SJSA1 (cell line): ENCODE measurements at regions not wholly inside any gene's neighbourhood (a gene's known extent, or its start where the extent isn't known, plus 50 kb on each side); places are given as distances from the start of the nearest gene placed in this dataset.

Experiments used
- DNase-seq, 2 experiments: peaks; one replicate each; pipeline ENCODE4 v3.0.0-alpha.2; 2015 to 2020; ENCODE audit warnings: low spot score in 2 of 2, low read depth in 1 of 2
- H3K27ac ChIP-seq: fragments of 250-450 bp; sonication (Bioruptor Pico); 2 replicates; pipeline ENCODE4 v1.5.1; 2020; ENCODE audit warnings: mild to moderate bottlenecking, moderate library complexity
- H3K27me3 ChIP-seq: fragments of 250-450 bp; sonication (Bioruptor Pico); replicated peaks from 2 replicates; pipeline ENCODE4 v1.5.1; 2020; ENCODE audit warnings: mild to moderate bottlenecking, moderate library complexity
- H3K36me3 ChIP-seq: fragments of 250-450 bp; sonication (Bioruptor Pico); 2 replicates; pipeline ENCODE4 v1.5.1; 2020; ENCODE audit warnings: mild to moderate bottlenecking
- H3K4me1 ChIP-seq: fragments of 250-450 bp; sonication (Bioruptor Pico); replicated peaks from 2 replicates; pipeline ENCODE4 v1.6.1; 2021; ENCODE audit warnings: mild to moderate bottlenecking
- H3K4me3 ChIP-seq: fragments of 250-450 bp; sonication (Bioruptor Pico); 2 replicates; pipeline ENCODE4 v1.5.1; 2020; ENCODE audit warnings: mild to moderate bottlenecking
- H3K9me3 ChIP-seq: fragments of 250-450 bp; sonication (Bioruptor Pico); replicated peaks from 2 replicates; pipeline ENCODE4 v1.5.1; 2020; ENCODE audit warnings: mild to moderate bottlenecking

DNA sequence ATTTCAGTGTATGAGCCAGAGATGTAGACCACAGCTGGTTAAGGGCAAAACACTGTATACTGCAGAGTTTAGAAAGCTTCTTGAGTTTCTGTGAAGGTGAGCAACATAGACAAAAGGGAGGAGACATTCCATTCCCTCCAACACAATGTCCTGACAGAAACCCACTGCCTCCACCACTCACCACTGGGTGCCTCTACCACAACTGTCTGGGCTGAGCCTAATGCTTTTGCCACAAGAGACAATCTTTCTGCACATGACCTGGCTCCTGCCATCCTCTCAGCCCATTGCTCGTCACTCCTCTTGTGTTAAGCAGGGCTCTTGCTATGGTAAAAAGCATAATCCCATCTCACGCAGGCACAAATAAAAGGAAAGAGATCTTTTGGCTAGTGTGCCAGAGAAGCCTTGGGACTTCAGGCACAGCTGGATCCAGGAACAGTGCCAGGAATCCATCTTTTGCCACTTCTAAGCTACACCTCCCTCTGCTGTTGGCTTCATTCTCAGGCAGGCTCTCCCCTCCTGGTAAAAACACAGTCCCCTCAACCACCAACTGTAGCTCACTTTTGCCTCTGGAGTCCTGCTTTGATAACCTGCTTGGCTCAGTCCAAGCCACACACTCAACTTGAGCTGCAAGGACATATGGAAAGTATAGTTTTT is 140.6 kb upstream of the PRR20G start:
- peaks cover 26% of the 10 kb centered on the region; the same call in 1 of the 2 replicates for H3K27me3 ChIP-seq
- H3K4me1 ChIP-seq = no peaks in the 10 kb centered on the region
- H3K36me3 ChIP-seq = no peaks in the 10 kb centered on the region
- H3K4me3 ChIP-seq = no peak overlapping the region
- DNase-seq = no peak
- no peak overlapping the region for H3K27ac ChIP-seq
- no peaks in the 10 kb centered on the region for H3K9me3 ChIP-seq

DNA sequence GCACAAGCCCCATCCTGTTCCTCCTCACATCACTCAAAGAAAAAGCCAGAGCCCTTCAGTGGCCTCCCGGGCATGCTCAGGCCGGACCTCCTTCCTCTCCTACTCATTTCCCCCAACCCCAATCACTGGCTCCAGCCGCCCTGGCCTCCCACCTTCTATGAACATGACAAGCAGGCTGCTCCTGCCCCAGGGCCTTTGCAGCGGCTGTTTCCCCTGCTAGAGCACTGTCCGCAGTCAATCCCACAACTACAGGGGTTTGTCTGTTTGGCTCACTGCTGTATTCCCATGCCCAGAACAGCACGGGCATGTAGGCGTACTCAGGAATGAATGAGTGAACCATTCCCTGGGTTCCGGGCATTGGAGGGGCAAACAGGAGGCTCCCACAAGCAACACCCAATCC is 139.8 kb upstream of the PRR20G start:
- H3K27ac ChIP-seq = no peak overlapping the region
- no peak overlapping the region for H3K4me3 ChIP-seq
- no peaks in the 10 kb centered on the region for H3K4me1 ChIP-seq
- peaks cover 26% of the 10 kb centered on the region; the same call in 1 of the 2 replicates for H3K27me3 ChIP-seq
- DNase-seq = peak in 1 of 2 experiments; percentile 33
- H3K9me3 ChIP-seq = no peaks in the 10 kb centered on the region
- no peaks in the 10 kb centered on the region for H3K36me3 ChIP-seq

DNA sequence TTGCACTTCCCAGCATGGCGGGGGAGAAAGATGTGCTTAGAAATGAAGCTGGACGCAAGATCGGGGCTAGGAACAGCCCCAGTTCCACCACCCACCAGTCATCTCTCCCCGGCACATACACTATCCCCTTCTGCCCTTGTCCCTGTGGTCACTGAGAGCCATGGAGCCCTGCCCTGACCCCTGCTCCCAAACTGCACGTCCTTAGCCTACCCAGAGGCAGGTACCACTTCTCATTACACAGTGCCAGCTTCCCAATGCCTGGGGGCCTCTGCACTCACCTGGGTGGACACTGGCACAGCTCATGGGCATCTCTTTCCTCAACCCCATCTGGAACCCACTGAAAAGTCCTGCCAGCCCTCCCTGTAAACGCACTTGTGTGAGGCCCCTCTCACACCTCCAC is 139.3 kb upstream of the PRR20G start:
- H3K27me3 ChIP-seq = peaks cover 26% of the 10 kb centered on the region; the same call in 1 of the 2 replicates
- DNase-seq = peak in 1 of 2 experiments; percentile 21

DNA sequence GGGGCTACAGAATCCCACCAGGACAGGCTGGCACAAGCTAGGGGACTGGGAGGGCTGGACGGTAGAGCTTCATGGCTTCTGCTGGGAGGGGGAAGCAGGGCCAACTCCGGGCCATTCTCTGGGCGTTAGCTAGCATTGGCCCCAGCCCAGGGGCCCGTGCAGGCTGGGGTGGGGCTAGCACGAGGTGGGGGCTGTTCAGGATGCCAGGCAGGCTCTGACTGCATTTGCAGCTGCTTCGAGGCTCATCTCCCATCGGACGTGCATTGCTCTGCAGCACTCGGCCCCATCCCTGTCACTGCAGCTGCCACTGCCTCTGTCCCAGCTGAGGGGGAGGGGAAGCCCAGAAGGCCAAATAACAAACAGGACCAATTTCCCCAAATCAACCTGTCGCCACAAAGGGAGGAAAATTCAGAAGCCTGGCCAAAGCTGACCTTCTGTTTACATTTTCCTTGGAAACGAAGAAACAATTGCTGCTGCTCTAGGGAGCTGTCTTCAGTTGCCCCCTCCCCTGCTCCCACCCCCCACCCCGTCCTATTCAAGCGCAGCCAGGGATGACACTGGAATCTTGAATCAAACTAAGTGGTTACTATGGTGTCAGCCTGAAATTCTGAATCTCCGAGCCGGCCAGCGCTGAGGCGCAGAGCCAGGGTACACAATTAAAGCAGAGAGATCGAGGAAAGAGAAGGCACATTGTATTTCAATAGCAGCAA is 138.8 kb upstream of the PRR20G start:
- H3K4me1 ChIP-seq = no peaks in the 10 kb centered on the region
- H3K4me3 ChIP-seq = no peak overlapping the region
- H3K36me3 ChIP-seq = no peaks in the 10 kb centered on the region
- DNase-seq = peak in 1 of 2 experiments; percentile 10
- H3K9me3 ChIP-seq = no peaks in the 10 kb centered on the region
- H3K27me3 ChIP-seq = peaks cover 28% of the 10 kb centered on the region; the same call in 1 of the 2 replicates
- no peak overlapping the region for H3K27ac ChIP-seq

More for the DNA sequence above, 139.3 kb upstream of the PRR20G start:
- no peak overlapping the region for H3K4me3 ChIP-seq
- H3K36me3 ChIP-seq = no peaks in the 10 kb centered on the region
- no peaks in the 10 kb centered on the region for H3K9me3 ChIP-seq
- H3K27ac ChIP-seq = no peak overlapping the region
- H3K4me1 ChIP-seq = no peaks in the 10 kb centered on the region

DNA sequence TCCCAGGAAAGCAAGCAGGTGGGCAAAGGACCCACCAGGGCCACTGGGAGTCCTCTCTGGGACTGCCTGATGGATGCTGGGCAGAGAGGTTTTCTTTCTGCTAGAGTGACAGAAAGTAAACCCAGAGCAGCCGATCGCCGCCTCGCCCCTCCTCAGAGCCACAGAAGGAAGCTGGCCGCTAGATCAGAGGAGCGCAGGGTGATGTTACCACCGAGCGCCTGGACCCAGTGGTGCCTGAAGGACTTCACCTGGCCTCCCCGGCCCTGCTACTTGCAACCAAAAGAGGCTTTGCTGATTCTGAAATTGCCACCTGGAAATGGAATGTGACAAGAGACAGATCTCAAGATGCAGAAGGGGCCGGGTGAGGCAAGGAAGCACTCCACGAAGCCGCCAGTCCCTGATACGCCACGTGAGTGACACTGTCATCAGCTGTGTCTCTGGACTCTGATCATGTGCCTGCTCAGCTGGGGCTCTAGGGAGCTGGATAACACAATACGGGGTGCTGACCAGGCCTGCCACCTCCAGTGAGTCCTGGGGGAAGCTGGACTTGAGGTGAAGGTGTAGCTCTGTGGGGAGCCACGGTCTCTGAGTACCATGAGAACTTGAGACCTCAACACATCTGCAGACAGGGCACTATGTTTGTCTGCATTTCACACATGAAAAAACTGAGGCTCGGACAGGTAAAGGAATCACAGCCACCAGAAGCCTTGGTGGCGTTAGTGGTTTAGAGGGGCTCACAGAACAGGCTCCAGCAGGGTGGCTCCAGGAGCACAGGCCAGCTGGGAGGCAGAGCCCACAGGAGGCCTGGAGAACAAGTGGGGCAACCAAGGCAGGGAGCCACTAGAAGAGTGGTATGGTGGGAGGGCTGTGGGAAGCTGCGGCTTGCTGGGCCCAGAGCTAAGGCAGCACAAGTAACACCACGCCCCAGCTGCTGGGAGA is 137.9 kb upstream of the PRR20G start:
- Histone ChIP-seq H3K36me3 (no peaks in the 10 kb centered on the region), H3K4me3 (no peak overlapping the region), H3K27ac (no peak overlapping the region), H3K4me1 (no peaks in the 10 kb centered on the region), H3K9me3 (no peaks in the 10 kb centered on the region), H3K27me3 (peaks cover 33% of the 10 kb centered on the region; the same call in 1 of the 2 replicates)
- DNase-seq = peak in 1 of 2 experiments; percentile 25

DNA sequence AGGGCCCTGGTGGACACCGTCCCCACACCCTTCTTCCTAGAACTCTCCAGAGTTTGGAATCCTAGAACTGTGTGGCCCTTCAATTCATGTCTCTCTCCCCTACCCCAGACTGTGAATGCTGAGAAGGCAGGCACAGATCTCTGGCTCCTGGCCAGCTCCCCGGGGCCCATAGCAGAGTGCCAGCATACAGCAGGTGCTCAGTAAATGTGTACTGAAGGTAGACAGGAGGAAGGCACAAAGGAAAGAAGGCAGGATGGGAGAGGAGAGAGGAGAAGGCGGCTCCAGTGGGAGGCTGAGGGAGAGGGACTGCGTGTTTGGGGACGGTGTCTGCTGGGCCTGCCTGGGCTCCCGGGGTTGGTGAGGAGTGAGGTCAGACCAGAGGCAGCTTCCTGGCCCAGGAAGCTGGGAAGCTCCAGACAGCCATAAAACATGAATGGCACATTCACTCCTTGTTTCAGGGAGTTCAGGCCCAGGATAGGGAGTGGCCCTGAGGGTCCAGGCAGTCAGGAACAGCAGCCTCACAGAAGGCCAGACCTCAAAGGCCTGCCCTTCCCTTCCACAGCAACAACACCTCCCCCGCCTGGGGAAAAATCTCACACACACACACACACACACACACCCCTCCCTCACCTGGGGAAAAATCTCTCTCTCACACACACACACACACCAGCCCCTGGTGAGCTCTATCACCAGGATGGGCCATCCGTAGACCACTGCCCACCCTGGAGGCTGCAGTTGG is 137.1 kb upstream of the PRR20G start:
- Histone ChIP-seq H3K27ac (no peak overlapping the region), H3K9me3 (no peaks in the 10 kb centered on the region), H3K4me3 (no peak overlapping the region), H3K27me3 (peaks cover 30% of the 10 kb centered on the region; the same call in 1 of the 2 replicates), H3K4me1 (no peaks in the 10 kb centered on the region), H3K36me3 (no peaks in the 10 kb centered on the region)
- DNase-seq = peak in 1 of 2 experiments; percentile 12

DNA sequence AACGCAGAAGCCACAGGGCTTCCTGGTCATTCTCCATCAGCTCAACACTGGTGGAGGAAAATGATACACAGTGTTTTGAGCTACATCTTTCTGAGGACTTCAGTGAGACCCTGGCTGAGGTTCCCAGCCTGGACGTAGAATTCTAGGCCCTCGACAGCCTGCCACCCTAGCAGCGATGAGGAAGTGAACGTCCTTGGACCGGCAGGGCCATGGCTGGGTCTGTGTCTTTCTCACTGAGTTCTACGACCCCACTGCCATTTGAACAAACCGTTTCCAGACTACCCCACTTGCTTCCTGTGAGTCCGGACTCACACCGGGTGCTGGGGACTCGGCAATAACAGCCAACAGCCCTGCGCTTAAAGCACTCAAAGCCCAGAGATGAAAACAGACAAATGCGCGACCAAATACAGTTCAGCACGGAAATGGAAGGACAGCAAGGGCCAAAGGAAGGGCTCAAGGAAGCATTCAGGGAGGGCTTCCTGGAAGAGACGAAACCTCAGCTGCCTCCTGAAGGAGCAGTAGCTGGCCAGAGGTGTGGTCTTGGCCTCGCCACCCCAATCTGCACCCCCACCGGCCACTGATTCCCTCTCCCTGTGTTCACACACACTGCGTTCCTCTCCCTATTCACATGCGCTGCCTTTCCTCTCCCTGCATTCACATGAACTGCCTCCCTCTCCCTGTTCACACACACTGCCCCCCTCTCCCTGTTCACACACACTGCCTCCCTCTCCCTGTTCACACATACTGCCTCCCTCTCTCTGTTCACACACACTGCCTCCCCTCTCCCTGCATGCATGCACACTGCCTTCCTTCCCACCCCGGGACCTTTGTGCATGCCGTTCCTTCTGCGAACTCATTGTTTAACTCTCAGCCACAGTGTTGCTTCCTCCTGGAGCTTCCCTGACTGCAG is 136.3 kb upstream of the PRR20G start:
- H3K27ac ChIP-seq = no peak overlapping the region
- no peaks in the 10 kb centered on the region for H3K4me1 ChIP-seq
- peaks cover 30% of the 10 kb centered on the region; the same call in 1 of the 2 replicates for H3K27me3 ChIP-seq
- no peaks in the 10 kb centered on the region for H3K9me3 ChIP-seq
- no peak overlapping the region for H3K4me3 ChIP-seq
- H3K36me3 ChIP-seq = no peaks in the 10 kb centered on the region
- DNase-seq = peak in 1 of 2 experiments; percentile 24

DNA sequence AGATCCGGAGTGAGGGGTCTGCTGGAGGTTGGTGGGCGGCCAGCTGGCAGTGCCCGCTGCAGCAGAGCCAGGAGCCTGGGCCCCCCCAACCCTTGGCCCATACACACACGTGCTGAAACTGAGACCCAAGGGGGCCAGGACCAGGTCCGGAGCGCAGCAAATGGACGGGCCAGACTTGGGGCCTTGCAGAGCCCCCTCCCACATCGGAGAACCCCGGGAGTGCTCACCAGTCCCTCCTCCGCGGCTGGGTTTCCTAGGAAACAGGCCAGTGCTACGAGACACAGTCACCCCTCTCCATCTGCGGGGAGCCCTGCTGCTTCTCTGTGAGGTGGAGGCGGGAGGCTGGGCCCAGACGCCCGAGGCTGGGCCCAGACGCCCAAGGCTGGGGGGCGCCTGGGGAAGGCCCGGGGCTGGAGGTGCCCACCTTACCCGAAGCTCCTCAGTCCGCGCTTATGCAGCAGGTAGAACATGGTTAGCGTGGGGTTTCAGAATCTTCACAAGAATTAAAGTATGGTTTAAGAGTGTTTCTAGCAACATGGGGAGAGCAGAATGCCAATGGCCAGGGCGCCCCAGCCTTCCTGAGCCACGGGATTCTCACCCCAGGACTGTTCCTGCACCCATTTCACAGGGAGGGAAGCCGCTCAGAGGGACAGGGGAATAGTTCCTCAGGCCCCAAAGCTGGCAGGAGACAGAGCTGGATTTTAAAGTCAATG is 135.0 kb upstream of the PRR20G start:
- Histone ChIP-seq H3K27ac (no peak overlapping the region), H3K36me3 (no peaks in the 10 kb centered on the region), H3K27me3 (peaks cover 22% of the 10 kb centered on the region; the same call in 1 of the 2 replicates), H3K4me3 (no peak overlapping the region), H3K4me1 (no peaks in the 10 kb centered on the region), H3K9me3 (no peaks in the 10 kb centered on the region)
- peak in 1 of 2 experiments; percentile 25 for DNase-seq

DNA sequence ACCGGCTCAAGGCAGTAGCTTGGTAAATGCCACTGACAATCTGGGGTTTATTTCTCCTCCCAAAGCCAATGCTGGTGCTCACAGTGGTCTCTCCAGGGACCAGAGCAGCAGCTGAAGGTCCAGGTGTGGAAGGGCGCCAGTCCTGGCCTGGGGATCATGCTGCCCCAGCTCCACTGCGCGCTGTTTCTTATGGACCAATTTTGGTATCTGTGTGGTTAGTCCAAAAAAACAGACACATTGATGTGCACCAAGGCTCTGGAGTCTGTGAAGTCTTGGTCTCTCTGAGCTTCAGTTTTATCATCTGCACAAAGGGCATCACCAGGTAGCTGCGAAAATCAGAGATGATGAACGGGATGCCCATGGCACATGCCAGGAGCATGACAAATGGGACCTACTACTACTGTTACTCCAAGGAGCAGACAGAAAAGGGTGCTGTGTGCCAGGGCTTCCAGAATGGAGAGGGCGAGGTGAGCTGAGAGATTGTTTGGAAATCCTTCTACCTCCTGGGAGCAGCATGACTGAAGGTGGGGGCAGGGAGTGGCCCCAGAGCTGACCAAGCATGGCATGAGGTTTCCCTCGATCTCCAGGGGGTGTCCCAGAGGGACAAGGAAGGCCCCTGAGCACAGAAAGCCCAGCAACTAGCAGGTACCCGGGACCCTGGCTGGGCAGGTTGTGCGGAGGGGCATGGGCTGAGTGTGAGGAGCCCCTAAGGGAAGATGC is 134.3 kb upstream of the PRR20G start:
- peak in 1 of 2 experiments; percentile 22 for DNase-seq
- H3K27me3 ChIP-seq = peaks cover 22% of the 10 kb centered on the region; the same call in 1 of the 2 replicates
- no peaks in the 10 kb centered on the region for H3K36me3 ChIP-seq

DNA sequence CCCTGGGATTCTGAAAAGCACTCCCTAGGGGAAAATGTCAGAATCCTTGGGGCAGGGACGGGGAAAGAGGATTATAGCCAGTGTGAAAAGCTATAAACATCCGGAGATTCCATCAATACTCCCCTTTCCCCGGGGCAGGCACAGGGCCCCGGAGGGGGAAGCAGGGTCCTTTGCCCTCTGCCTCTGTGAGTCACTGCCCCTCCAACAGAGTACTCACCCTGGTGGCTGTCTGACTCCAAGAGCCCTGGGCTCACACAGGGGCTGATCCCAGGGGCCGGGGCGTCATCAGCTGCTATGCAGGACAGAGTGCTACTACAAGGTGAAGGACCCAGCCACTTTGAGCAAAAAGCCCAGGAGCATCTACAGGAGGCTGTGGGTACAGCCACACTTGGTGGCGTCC is 133.0 kb upstream of the PRR20G start:
- no peak for DNase-seq
- H3K27me3 ChIP-seq = peaks cover 25% of the 10 kb centered on the region
- no peaks in the 10 kb centered on the region for H3K36me3 ChIP-seq
- no peak overlapping the region for H3K27ac ChIP-seq
- no peaks in the 10 kb centered on the region for H3K4me1 ChIP-seq
- H3K9me3 ChIP-seq = no peaks in the 10 kb centered on the region
- H3K4me3 ChIP-seq = no peak overlapping the region

More for the DNA sequence above, 134.3 kb upstream of the PRR20G start:
- Histone ChIP-seq H3K4me1 (no peaks in the 10 kb centered on the region), H3K9me3 (no peaks in the 10 kb centered on the region), H3K27ac (no peak overlapping the region), H3K4me3 (no peak overlapping the region)
